Spinal cord (tissue), 9 donors: ENCODE measurements at regions not wholly inside any gene's neighbourhood (a gene's known extent, or its start where the extent isn't known, plus 50 kb on each side); places are given as distances from the start of the nearest gene placed in this dataset.
"Not testable (repeated sequence)": the region's sequence is repeated elsewhere in the genome, so short reads cannot be mapped to it uniquely, and the experiment has no call there.

Experiments
- DNase-seq, 6 donors: peaks; one replicate each; pipeline versions ENCODE4 v3.0.0 to v3.0.0-alpha.2; 2013 to 2015; ENCODE audit warnings: low spot score in 6 of 6, low read depth in 4 of 6
- H3K27ac ChIP-seq: one replicate; pipeline ENCODE4 v1.5.1; 2013; ENCODE audit warnings: low read depth, low read length, control low read depth
- H3K27me3 ChIP-seq: one replicate; pipeline ENCODE4 v1.6.1; 2013; ENCODE audit warnings: low read length; ENCODE audit not compliant: control insufficient read depth, insufficient read depth
- H3K36me3 ChIP-seq: one replicate; pipeline ENCODE4 v1.6.1; 2013; ENCODE audit warnings: low read length; ENCODE audit not compliant: control insufficient read depth, insufficient read depth
- H3K4me1 ChIP-seq: one replicate; pipeline ENCODE4 v1.6.1; 2013; ENCODE audit warnings: low read length; ENCODE audit not compliant: control insufficient read depth, insufficient read depth
- H3K4me3 ChIP-seq: one replicate; pipeline ENCODE4 v1.5.1; 2013; ENCODE audit warnings: low read depth, low read length, control low read depth
- H3K9me3 ChIP-seq: one replicate; pipeline ENCODE4 v1.6.1; 2013; ENCODE audit warnings: low read length; ENCODE audit not compliant: control insufficient read depth, insufficient read depth
- WGBS: methylation state at CpG from one replicate; pipeline ENCODE4 v1.1.5; 2013; ENCODE audit warnings: missing lambda C conversion rate; ENCODE audit not compliant: insufficient coverage; 5-methylcytosine and 5-hydroxymethylcytosine counted together
- donor health status: healthy.

GRCh38 chr16:18159185-18159584, 177.4 kb downstream of the NPIPA8 start:
- no CpG with 5 or more reads among the region's 1 CpG for WGBS
- H3K27ac ChIP-seq: not testable (repeated sequence)

GRCh38 chr16:18157854-18158253, 178.7 kb downstream of the NPIPA8 start:
- H3K9me3 ChIP-seq, H3K4me3 ChIP-seq, H3K4me1 ChIP-seq, H3K27ac ChIP-seq, H3K27me3 ChIP-seq, H3K36me3 ChIP-seq, DNase-seq: not testable (repeated sequence)
- no CpG with 5 or more reads among the region's 1 CpG for WGBS

More at GRCh38 chr16:18159185-18159584, 177.4 kb downstream of the NPIPA8 start:
- DNase-seq, H3K4me3 ChIP-seq, H3K4me1 ChIP-seq, H3K36me3 ChIP-seq, H3K27me3 ChIP-seq, H3K9me3 ChIP-seq: not testable (repeated sequence)

DNA sequence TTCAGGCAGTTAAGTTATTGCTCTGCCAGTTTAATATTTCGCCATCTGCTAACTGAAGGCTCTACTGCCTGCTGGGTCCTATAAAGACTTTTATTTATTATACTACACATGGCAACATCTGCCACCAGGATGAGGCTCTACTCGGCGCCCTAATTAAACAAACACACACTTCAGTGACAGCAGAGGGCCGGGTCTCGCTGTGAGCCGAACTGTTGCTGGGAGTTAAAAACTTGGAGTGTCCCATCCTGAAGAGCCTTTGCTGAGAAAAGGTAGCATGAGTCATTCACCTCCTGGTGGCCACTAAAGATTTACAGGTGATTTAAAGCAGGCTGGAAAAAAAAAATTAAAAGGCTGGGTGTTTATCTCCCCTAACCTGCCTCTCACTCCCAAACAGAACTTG, 183.7 kb downstream of the NPIPA8 start:
- not testable (repeated sequence) for H3K27ac ChIP-seq, H3K36me3 ChIP-seq, H3K4me3 ChIP-seq, H3K27me3 ChIP-seq, DNase-seq, H3K4me1 ChIP-seq, H3K9me3 ChIP-seq
- no CpG with 5 or more reads among the region's 6 CpGs for WGBS

DNA sequence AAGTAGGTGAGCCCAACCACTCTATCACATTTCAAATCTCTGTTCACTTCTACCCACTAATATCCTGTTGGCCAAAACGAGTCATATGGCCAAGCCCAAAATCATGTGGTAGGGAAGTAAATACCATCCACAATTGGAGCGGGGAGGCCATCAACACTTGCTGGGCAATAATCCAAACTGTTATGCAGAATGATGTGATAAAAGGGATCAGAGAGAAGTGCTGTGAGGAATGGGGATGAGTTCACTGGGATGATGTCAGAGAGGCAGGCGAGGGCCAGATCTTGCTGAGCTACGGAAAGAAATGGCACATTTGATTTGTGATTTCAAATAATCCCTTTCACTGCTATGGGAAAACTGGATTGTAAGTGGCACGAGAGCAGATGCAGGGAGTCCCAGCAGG, 188.4 kb downstream of the NPIPA8 start:
- DNase-seq, H3K9me3 ChIP-seq, H3K4me1 ChIP-seq, H3K4me3 ChIP-seq, H3K27me3 ChIP-seq, H3K27ac ChIP-seq, H3K36me3 ChIP-seq: not testable (repeated sequence)
- WGBS: no CpG with 5 or more reads among the region's 5 CpGs

- H3K9me3 ChIP-seq, H3K36me3 ChIP-seq, H3K4me3 ChIP-seq, H3K27me3 ChIP-seq, H3K27ac ChIP-seq, DNase-seq, H3K4me1 ChIP-seq: not testable (repeated sequence)
- no CpG with 5 or more reads among the region's 9 CpGs for WGBS
Observed at GRCh38 chr16:18146601-18147142, 189.9 kb downstream of the NPIPA8 start.

GRCh38 chr16:18142066-18142465, 194.5 kb downstream of the NPIPA8 start:
- H3K36me3 ChIP-seq, H3K4me3 ChIP-seq, H3K4me1 ChIP-seq, H3K27ac ChIP-seq, H3K27me3 ChIP-seq, DNase-seq, H3K9me3 ChIP-seq: not testable (repeated sequence)
- no CpG with 5 or more reads among the region's 5 CpGs for WGBS

DNA sequence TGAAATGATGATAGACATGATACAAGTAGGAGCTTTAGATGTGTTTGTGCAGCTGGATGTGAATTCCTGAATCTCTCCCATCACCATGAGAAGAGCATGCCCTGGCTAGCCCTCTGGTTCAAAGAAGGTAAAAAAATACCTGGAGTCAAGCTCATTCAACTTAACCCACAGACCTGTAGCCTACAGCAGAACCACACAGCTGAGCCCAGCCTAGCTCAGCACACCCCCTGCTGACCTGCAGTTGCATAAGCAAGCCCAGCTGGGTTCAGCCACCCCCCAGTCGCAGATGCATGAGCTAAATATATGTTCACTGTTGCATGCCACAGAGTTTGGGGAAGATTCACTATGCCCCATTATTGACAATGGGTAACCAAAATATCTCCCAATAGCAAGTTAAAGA, 200.2 kb downstream of the NPIPA8 start:
- not testable (repeated sequence) for H3K4me3 ChIP-seq, H3K9me3 ChIP-seq, H3K27me3 ChIP-seq, H3K4me1 ChIP-seq, DNase-seq, H3K27ac ChIP-seq, H3K36me3 ChIP-seq
- WGBS: no CpG with 5 or more reads among the region's 1 CpG

GRCh38 chr16:18135024-18135423, 201.5 kb downstream of the NPIPA8 start:
- DNase-seq, H3K4me1 ChIP-seq, H3K4me3 ChIP-seq, H3K9me3 ChIP-seq, H3K27me3 ChIP-seq, H3K27ac ChIP-seq, H3K36me3 ChIP-seq: not testable (repeated sequence)
- WGBS: no CpG with 5 or more reads among the region's 4 CpGs

DNA sequence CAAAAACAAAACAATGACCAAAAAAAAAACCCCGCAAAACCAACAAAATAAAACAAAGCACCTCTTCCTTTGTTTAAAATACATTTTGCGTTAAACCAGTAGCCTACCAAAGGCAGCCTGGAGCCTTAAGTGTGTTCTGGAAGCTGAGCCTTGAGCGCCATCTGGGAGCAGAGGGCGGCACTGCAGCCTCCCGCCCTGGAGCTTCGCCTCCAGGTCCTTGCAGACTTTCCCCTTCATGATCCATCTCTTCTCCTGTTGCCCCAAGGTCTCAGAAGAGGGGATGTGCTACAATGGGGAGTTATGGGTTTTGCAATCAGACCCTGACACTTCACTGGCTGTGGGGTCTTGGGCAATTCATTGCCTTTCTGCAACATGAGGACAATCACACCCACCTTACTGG, 204.9 kb downstream of the NPIPA8 start:
- H3K4me3 ChIP-seq, H3K9me3 ChIP-seq, H3K4me1 ChIP-seq, H3K36me3 ChIP-seq, H3K27me3 ChIP-seq, H3K27ac ChIP-seq, DNase-seq: not testable (repeated sequence)
- WGBS: no CpG with 5 or more reads among the region's 6 CpGs

DNA sequence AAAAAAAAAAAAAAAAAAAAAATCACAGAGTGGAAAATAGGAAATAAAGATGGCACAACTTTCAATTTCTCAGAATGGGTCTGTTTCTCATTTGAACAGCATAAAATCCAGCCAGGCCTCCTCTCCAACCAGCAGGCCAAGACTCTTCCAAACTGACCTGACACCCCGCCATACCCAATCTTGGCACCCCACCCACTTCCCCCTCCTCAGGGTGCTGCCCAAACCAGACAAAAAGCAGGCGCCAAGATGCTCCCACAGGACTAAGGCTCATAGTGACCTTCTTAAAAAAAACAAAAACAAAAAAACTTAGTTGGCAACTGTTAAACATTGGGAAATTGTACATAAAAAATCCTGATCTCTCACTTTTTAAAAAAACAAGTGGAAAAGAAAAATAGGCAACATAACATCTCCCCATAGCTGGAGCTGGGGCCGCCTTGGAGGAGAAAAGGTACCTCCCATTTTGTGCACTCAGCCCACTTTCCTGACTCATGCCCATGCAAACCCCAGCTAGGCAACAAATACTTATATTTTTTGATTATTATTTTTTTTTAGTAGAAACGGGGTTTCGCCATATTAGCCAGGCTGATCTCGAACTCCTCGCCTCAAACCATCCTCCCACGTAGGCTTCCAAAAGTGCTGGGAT, 205.9 kb downstream of the NPIPA8 start:
- not testable (repeated sequence) for H3K4me3 ChIP-seq, H3K9me3 ChIP-seq, DNase-seq, H3K27ac ChIP-seq, H3K36me3 ChIP-seq, H3K4me1 ChIP-seq, H3K27me3 ChIP-seq
- no CpG with 5 or more reads among the region's 8 CpGs for WGBS
